ENCODE measurements at regions not wholly inside any gene's neighbourhood (a gene's known extent, or its start where the extent isn't known, plus 50 kb on each side); places are given as distances from the start of the nearest gene placed in this dataset.
"Not testable (repeated sequence)": the region's sequence is repeated elsewhere in the genome, so short reads cannot be mapped to it uniquely, and the experiment has no call there.

DNA sequence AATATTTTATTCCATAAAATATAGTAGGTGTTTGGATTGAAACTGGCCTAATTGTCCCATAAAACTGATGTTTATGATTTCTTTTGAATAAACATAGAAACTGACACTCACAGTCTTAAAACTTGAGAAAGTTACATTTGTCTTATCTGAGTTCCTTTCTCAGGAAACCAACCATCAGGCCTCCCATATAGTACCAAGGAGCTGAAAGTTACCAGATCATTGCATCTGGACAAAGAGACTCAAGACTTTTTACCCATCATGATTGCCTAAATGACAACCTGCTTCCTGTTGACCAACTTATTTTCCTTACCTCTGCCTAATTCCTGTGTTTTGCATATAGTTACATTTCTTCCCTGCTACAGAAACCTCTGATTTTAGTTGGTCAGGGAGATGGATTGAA is 137.0 kb upstream of the XPO1 start:
- DNase-seq (ENCODE audit: low spot score), result no peak

- DNase-seq (ENCODE audit: low spot score), result no peak
These were observed 133.6 kb upstream of the XPO1 start for GRCh38 chr2:61671561-61672315.

GRCh38 chr2:61670591-61671501 is 132.7 kb upstream of the XPO1 start:
- DNase-seq (ENCODE audit: low spot score), result no peak

DNA sequence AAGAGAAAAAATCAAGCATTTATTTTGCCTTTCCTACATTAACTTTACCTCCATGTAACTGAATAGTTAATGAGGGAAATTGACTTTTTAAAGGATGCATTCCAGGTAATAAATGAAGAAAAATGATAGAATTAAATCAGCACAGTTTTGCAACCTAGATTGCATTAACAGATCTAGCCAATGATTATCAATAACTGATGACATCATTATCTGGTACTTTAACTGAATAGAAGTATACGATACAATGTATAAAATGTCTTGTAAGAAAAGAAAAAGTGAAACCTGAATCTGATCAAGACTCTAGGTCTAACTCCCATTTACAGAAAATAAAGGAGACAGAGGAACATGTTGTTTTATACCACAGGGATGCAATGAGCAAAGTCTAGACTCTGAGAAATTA is 126.0 kb upstream of the XPO1 start:
- DNase-seq (ENCODE audit: low spot score), result no peak

DNA sequence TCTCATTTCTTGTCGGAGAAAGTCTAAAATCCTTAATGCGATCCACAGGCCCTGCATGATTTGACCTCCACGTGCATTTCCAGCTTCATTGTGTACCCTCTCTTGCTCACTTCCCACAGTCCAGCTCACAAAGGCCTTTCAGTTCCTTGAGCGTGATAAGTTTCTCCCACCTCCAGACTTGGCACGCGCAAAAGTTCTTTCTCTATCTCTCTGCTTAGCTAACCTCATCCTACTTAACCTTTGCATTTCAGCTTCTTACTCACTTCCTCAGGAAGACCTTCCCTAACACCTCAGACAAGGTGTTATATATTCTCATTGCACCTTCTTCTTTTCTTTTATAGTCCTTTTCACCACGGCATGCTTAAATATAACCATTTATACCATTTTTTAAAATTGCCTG is 124.8 kb upstream of the XPO1 start:
- DNase-seq (ENCODE audit: low spot score), result no peak

- no peak for DNase-seq (ENCODE audit: low spot score)
These were observed 122.6 kb upstream of the XPO1 start for GRCh38 chr2:61660511-61661388.

DNA sequence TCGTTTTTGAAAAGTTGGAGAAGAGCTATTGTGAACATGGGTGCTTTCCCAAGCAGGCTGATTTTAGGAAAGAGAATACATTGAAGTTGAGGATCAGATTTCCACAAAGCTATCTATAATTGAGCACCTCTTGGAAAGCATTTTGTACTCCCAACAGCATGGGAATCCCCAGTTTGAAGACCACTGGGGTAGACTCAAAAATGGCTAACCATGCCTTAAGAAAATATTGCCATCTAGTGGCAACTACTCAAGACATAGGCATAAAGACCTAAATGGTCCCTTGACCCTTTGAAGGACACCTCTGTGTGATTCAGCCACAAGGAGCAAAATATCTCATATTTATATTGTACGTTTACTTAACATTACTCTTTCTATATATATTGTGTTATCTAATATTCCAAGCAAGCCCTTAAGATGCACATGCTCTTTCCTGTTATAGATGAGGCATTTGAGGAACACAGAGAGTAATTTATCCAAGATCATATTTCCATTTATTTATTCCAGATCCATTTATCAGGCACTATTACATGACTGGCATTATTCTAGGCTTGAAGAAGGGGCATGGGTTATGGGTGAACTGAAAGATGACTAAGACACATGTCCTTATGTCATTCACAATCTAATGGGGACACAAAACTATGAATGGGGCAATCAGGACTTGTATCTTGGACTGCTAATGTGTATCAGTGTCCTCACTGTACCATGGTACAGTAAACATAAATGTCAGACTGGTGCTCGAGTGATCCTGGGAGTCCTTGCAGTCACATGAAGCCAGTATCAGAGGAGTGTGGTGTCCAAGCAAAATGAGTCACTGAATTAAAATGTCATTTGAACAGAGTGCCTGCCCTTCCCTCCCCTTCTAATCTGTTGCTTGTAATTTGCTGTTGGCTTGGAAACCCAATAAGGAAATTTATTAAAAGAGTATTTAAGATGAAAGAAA is 121.0 kb upstream of the XPO1 start:
- no peak for DNase-seq (ENCODE audit: low spot score)

GRCh38 chr2:61649946-61650345 is 111.8 kb upstream of the XPO1 start:
- not testable (repeated sequence) for DNase-seq (ENCODE audit: low spot score)

GRCh38 chr2:61649021-61649420 is 110.9 kb upstream of the XPO1 start:
- no peak for DNase-seq (ENCODE audit: low spot score)

DNA sequence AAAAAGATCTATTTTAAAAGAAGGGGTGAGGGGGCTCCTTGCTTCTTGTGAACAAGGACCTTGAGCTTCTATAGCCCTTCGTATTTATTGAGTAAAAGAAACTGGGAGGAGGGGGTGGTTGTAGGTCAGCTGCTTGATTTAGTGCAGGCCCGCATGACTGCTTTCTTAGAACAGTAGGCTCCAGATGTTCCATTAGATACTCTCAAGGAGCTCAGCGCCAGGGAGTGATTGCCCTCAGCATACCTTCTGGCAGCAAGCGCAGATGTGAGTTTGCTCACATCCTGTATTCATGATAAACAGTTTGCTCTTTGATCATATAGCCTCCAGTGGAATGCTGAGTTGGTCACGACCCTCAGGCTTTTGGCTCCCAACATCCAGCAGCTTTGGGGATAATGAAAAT is 108.9 kb upstream of the XPO1 start:
- no peak for DNase-seq (ENCODE audit: low spot score)

DNA sequence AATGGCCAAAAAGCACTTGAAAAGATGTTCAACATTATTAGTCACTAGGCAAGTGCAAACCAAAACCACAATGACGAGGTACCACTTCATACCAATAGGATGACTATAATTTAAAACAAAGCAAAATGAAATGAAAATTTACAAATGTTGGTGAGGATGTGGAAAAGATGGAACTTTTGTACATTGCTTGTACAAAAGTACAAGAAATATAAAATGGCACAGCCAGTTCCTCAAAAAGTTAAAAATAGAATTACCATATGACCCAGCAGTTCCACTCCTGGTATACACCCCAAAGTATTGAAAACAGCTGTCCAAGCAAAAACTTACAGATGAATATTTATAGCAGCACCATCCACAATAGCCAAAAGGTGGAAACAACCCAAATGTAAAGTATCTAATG is 107.8 kb upstream of the XPO1 start:
- no peak for DNase-seq (ENCODE audit: low spot score)

DNA sequence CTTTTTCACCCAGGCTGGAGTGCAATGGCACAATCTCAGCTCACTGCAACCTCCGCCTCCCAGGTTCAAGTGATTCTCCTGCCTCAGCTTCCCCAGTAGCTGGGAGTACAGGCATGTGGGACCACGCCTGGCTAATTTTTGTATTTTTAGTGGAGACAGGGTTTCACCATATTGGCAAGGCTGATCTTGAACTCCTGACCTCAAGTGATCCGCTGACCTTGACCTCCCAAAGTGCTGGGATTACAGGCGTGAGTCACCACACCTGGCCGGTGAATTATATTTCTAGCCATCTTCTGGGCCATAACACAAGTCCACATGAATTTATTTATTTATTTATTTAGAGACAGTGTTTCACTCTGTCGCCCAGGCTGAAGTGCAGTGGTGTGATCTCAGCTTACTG is 105.0 kb upstream of the XPO1 start:
- DNase-seq (ENCODE audit: low spot score), result not testable (repeated sequence)

DNA sequence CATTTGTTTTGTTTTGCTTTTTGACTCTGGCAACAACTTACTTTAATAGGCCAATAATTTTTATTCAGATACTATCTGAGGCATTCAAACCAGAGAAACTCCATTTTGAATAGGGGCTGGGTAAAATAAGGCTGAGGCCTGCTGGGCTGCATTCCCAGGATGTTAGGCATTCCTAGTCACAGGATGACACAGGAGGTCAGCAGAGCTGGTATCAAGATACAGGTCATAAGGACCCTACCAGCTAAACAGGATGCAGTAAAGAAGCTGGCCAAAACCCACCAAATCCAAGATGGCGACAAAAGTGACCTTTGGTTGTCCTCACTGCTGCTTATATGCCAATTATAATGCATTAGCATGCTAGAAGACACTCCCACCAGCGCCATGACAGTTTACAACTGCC is 102.2 kb upstream of the XPO1 start:
- no peak for DNase-seq (ENCODE audit: low spot score)

- DNase-seq (ENCODE audit: low spot score), result no peak
These were observed 101.6 kb upstream of the XPO1 start for GRCh38 chr2:61639721-61640120.

GRCh38 chr2:61636686-61637085 is 98.5 kb upstream of the XPO1 start:
- DNase-seq (ENCODE audit: low spot score), result no peak

- DNase-seq (ENCODE audit: low spot score), result no peak
These were observed 96.4 kb upstream of the XPO1 start for GRCh38 chr2:61634512-61634911.

- DNase-seq (ENCODE audit: low spot score), result no peak
These were observed 95.1 kb upstream of the XPO1 start for GRCh38 chr2:61633250-61633649.

DNA sequence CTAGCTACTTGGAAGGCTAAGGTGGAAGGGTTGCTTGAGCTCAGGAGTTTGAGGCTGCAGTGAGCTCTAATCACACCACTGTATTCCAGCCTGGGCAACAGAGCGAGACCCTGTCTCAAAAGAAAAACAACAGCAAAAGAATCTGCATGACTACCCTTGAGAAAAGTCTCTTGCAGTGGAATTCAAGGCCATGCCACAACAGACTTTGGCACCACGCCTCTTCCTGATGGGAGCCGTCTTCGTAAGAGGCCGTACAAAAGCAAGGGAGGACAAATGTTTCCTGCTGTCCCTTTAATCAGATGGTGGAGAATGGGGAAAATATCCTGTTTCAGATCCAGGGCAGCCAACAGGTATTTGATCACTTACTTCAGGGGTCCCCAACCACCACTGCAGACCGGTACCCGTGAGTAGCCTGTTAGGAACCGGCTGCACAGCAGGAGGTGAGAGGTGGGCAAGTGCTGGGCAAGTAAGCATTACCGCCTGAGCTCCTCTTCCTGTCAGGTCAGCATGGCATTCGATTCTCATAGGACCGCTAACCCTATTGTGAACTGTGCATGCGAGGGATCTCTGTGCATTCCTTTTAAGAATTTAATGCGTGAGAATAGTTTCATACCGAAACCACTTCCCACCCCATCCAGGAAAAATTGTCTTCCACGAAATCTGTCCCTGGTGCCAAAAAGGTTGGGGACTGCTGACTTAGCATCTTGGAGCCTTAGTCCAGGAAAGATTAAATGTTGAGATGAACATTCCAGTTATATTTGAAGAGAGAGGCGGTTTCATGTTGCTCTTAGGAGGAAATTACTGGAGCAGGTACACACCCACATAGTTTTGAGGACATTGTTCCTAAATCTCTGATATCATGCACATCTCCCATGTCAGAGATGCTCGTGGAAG is 94.4 kb upstream of the XPO1 start:
- no peak for DNase-seq (ENCODE audit: low spot score)

DNA sequence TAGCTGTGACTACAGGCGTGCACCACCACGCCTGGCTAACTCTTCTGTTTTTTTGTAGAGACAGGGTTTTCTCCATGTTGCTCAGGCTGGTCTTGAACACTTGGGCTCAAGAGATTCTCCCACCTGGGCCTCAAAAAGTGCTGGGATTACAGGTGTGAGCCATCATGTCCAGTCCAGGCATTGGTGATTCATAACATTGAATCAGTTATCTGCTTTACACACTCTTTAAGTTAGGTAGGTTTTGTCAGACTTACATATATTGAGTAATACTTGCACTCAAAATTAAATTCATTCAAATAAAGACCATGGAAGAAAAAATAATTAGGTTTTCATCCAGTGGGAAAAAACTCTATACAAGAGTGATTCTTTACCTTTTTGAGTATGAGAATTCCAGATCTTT is 93.2 kb upstream of the XPO1 start:
- no peak for DNase-seq (ENCODE audit: low spot score)

DNA sequence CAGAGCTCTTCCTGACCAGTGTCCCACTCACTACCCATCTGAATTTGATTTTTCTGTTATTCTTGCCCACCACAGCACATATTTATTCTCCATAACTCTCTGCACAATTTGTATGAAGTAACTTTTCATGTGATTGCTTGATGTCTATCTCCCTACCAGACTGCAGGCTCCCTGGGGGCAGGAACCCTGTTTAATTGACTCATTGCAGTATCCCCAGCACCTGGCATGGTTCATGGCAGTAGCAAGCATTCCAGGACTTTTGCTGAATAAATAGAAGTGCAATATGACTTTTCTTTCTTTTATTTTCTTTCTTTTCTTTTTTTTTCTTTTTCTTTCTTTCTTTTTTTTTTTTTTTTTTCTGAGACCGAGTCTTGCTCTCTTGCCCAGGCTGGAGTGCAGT is 88.7 kb upstream of the XPO1 start:
- DNase-seq (ENCODE audit: low spot score), result no peak
